GM12875 (cell line): ENCODE measurements at regions not wholly inside any gene's neighbourhood (a gene's known extent, or its start where the extent isn't known, plus 50 kb on each side); places are given as distances from the start of the nearest gene placed in this dataset.
A peak's percentile ranks its signal among the peaks of the same experiment; 100 is the strongest.

ENCODE experiments used
- H3K4me3 ChIP-seq: one replicate; pipeline ENCODE4 v1.5.1; 2011; ENCODE audit warnings: low read depth, low read length, control low read depth
- CTCF ChIP-seq: IDR thresholded peaks from 2 replicates; pipeline ENCODE4 v1.5.1; 2011; ENCODE audit warnings: low read depth, mild to moderate bottlenecking, control low read depth, inconsistent platforms, low read length, moderate library complexity, borderline replicate concordance; ENCODE audit not compliant: insufficient read depth

GRCh38 chr18:43543236-43543635, 265.9 kb upstream of the SYT4 start:
- no peak for TF ChIP-seq CTCF
- H3K4me3 ChIP-seq, result no peak overlapping the region

GRCh38 chr18:43547456-43547855, 270.2 kb upstream of the SYT4 start:
- no peak overlapping the region for H3K4me3 ChIP-seq
- no peak for TF ChIP-seq CTCF

- no peak for TF ChIP-seq CTCF
- H3K4me3 ChIP-seq, result no peak overlapping the region
Observed at GRCh38 chr18:43559507-43559906, 282.2 kb upstream of the SYT4 start.

GRCh38 chr18:43563780-43564179, 286.5 kb upstream of the SYT4 start:
- TF ChIP-seq CTCF, result no peak
- no peak overlapping the region for H3K4me3 ChIP-seq

- H3K4me3 ChIP-seq, result no peak overlapping the region
- no peak for TF ChIP-seq CTCF
Observed at GRCh38 chr18:43570593-43570992, 293.3 kb upstream of the SYT4 start.

GRCh38 chr18:43571078-43571689, 293.9 kb upstream of the SYT4 start:
- TF ChIP-seq CTCF, result peak; percentile 51; the same call in 1 of the 2 replicates
- H3K4me3 ChIP-seq, result no peak overlapping the region

GRCh38 chr18:43572163-43572562, 294.9 kb upstream of the SYT4 start:
- no peak for TF ChIP-seq CTCF
- no peak overlapping the region for H3K4me3 ChIP-seq
